HG02759 (cell line): ENCODE measurements at regions not wholly inside any gene's neighbourhood (a gene's known extent, or its start where the extent isn't known, plus 50 kb on each side); places are given as distances from the start of the nearest gene placed in this dataset.
"Not testable (repeated sequence)": the region's sequence is repeated elsewhere in the genome, so short reads cannot be mapped to it uniquely, and the experiment has no call there.

Experiments used
- ATAC-seq: cut with Tn5 transposase; IDR thresholded peaks from one replicate; pipeline ENCODE4 v1.9.1; 2021; ENCODE audit warnings: mild to moderate bottlenecking, moderate library complexity; ENCODE audit not compliant: unreplicated experiment

- ATAC-seq: no peak
These were observed 78.7 kb upstream of the TSC22D2 start for GRCh38 chr3:150329408-150329807.

DNA sequence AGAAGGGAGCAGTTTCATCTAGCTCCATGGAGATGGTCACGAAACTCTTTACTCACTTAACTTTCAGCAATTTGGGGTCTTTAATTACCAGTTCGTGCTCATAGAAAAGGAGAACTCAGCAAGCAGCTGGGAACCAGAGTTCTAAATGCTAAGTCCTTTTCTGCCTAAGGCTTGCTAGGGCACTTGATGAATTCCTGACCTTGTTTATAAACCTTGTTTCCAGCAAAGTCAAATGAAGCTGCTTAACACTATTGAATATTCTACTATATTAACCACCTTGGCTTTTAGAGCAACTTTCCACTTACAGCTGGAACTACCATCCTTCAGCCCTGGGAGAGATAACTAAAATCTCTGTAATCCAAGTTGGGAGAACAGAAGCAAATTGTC is 79.5 kb upstream of the TSC22D2 start:
- no peak for ATAC-seq

DNA sequence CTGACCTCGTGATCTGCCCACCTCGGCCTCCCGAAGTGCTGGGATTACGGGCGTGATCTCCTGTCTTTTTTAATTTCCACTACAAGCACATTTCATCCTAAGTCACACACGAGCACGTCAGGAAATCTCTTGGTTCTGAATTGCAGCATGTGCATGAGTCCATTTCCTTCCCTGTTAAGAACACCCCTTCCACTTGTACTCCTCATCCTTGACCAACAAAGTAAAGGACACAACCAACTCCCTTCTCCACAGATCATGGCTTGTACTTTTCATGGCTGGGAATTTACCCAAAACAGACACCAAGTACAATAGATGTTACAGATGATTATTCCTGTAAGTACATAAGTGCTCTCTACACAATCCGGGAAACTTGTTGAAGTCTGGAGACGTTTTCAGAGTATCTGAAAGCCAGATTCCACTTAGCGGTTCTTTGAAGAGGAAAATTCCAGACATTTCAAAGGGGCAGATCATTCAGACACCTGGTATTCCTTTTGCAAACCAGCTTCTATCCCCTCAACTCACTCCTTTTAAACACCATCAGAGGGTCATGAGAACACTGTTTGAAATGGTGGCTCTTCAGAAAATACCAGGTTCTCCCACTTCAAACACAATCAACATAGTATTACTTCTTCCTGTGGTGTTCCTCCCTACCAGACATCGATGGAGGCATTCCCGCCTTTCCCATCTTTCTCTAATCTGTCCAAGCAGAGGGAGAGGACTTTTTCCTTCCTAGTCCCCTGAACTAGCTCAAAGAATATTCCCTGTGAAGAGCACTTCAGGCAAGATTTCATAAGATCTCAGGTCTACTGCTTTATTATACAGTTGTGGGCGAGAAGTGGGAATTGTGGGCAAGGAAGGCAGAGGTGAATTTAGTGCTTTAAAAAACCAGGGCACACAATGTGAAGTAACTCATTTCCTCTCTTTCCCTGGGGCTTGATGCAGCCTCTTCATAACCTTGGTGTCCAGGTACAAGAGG is 80.1 kb upstream of the TSC22D2 start:
- no peak for ATAC-seq

GRCh38 chr3:150324788-150325187 is 83.3 kb upstream of the TSC22D2 start:
- ATAC-seq: no peak

DNA sequence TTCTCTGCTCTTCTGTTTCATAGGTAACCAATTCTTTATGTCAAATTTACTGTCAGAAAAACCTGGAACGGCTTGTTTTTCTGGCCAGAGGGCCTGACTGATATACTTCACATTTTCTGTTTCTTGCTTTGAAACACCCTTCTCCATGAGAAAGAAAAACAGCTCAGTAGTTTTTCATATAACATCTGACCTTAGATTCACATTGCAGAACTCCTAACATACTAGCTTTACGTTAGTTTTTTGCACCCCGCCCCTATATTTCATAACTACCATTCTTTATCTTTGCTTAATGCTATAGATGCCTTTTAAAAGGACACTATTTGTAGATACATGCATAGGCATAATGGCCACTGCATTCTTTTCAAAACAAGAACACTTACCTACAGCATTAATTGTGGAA is 83.9 kb upstream of the TSC22D2 start:
- ATAC-seq: no peak

DNA sequence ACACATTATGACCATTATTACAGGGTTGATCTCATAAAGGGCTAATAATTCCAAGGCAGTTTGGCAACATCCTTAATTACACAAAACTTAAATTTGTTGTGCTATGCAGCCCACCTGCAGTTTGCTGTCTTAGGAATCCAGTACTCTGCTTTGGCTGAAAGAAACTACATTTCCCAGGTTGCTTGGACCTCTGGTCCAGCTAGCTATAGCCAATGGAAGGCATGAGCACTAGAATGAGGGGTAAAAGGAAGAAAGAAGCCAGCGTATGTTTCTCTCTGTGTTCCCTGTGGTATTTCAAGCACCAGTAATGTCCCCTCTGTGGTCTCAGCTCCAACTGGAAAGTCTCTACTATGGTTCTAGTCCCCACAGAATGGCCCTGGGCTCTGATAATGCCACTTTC is 84.3 kb upstream of the TSC22D2 start:
- no peak for ATAC-seq

DNA sequence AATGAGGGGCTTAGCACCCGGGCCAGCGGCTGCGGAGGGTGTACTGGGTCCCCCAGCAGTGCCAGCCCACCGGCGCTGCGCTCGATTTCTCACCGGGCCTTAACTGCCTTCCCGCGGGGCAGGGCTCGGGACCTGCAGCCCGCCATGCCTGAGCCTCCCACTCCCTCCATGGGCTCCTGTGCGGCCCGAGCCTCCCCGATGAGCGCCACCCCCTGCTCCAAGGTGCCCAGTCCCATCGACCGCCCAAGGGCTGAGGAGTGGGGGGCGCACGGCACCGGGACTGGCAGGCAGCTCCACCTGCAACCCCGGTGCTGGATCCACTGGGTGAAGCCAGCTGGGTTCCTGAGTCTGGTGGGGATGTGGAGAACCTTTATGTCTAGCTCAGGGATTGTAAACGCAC is 85.0 kb upstream of the TSC22D2 start:
- not testable (repeated sequence) for ATAC-seq

DNA sequence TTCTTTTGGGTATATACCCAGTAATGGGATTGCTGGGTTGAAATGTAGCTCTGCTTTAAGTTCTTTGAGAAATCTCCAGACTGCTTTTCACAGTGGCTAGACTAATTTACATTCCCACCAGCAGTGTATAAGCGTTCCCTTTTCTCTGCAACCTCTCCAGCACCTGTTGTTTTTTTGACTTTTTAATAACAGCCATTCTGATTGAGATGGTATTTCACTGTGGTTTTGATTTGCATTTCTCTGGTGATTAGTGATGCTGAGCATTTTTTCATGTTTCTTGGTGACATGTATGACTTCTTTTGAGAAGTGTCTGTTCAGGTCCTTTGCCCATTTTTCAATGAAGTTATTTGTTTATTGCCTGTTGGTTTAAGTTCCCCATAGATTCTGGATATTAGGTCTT is 87.1 kb upstream of the TSC22D2 start:
- not testable (repeated sequence) for ATAC-seq

- ATAC-seq: no peak
These were observed 88.2 kb upstream of the TSC22D2 start for GRCh38 chr3:150319900-150320299.

DNA sequence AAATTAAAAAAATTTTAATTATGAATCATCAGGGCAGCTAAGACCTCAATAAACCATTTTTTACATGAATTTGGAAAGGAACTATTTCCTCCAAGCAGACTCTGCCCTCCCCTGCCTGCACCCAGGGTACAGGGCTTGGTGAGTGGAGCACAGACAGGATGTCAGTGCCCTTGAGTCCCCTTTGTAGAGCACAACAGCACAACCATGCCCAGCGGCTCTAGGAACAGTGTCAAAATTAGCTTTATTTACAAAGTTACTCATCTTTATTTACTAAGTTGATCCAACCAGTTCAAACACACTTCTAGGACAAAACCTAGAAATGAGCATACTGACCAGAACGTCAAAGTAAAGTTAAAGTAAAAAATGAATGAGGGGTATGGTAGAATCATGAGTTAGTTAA is 90.6 kb upstream of the TSC22D2 start:
- no peak for ATAC-seq

DNA sequence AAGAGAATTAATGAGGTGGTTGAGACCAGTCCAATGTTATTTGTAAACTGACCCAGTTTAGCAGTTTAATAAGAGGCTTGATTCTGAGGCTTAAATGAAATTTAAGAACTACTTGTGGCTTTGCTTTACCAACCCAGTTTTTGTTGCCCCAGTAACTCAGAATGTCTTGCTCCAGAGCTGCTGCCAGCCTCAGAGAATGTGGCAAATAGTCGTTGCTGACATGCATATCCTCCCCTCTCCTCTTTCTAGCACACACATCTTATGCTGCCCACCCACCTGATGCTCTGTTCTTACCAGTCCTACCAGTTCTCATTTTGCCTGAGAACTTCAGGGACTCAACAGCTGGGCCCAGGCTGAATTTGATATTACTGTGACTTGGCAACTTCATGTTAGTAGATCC is 92.4 kb upstream of the TSC22D2 start:
- no peak for ATAC-seq

GRCh38 chr3:150314248-150315004 is 93.7 kb upstream of the TSC22D2 start:
- no peak for ATAC-seq

DNA sequence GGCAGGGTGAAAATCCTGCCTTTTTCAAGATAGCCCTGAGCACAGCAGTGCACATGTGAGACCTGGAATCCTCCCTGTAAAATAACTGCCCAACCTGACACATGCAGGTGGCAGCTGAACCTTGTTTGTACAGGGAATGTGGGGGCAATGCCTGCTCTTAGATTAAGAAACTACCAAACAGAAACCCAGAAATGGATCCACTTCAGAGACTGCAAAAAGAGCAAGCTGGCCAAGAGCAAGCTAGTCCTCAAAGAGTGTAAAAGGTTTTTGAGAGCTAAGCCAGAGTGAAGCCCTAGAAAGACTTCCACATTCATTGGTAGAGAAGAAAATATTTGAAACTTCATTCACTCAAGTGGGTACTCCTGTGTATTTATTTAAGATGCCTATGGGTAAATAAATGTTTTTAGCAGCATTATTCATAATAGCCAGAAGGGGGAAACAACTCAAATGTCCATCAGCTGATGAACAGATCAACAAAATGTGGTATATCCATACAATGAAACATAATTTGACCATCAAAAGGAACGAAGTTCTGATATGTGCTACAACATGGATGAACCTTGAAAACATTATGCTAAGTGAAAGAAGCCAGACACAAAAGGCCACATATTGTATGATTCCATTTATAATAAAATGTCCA is 96.0 kb upstream of the TSC22D2 start:
- no peak for ATAC-seq

DNA sequence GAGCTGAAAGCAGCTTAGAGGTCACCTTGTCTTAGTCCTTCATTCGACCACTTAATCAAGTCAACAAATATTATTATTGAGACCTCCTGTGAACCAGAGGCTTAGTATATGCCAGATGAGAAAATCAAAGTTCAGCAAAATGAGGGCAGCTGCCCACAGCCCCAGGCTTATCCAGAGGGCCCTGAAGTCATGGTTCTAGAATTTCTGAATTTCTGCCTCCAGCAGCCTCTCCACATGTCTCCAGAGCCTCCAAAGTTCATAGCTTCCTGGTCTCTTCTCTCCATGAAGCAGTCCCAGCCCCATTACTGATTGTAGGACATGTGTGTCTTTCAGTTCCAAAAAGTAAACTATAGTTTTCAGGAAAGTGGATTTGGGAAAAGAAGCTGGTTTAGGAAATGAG is 96.9 kb upstream of the TSC22D2 start:
- ATAC-seq: no peak

- no peak for ATAC-seq
These were observed 98.5 kb upstream of the TSC22D2 start for GRCh38 chr3:150309557-150309956.

- ATAC-seq: no peak
These were observed 98.9 kb upstream of the TSC22D2 start for GRCh38 chr3:150309257-150309542.

GRCh38 chr3:150308481-150309256 is 99.4 kb upstream of the TSC22D2 start:
- no peak for ATAC-seq

DNA sequence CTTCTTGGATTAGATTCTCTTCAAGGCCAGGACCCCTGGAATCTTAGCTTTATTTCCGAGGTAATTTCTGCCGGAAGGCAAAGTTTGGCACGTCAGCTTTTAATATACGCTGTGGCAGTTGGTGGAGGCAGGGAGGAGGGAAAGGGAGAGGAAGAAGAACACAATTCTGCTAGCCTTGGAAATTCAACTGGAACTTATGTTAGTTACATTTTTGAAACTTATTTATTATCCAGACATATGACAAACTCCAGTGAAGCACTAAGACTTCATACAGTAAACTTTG is 100.1 kb upstream of the TSC22D2 start:
- no peak for ATAC-seq

DNA sequence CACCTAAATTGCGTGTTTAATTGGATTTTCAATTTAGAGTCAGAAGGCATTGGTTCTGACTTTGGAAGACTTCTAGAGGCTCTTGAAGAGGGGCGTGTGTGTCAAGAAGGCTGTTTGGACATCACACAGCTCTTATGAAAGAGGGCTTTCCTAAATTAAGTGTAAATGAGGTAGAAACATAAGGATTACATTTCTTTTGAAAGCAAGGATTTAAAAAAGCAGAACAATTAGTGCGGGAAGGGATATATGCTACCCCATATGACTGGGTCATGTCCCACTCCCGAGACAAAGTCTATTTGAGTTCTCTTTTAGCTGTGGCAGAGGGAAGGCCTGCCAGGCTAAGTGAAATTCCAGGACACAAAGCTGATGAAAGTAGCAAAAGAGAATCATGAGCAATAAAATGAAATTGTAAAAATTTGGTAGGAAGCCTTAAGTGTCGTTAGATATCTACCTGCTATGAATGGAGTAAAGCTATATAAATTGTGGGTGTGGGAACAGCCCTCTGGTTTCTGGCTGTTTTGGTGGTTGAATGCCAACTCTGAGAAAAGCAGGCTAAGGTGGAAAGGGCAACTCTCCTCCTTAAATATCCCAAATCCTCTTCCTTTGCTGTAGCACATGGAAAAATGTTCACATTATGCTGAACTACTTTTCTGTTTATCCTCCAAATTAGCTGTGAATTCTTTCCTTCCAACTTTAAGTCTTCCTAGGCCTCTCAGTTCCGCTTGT is 100.6 kb upstream of the TSC22D2 start:
- no peak for ATAC-seq

- no peak for ATAC-seq
These were observed 101.2 kb upstream of the TSC22D2 start for GRCh38 chr3:150306906-150307305.

DNA sequence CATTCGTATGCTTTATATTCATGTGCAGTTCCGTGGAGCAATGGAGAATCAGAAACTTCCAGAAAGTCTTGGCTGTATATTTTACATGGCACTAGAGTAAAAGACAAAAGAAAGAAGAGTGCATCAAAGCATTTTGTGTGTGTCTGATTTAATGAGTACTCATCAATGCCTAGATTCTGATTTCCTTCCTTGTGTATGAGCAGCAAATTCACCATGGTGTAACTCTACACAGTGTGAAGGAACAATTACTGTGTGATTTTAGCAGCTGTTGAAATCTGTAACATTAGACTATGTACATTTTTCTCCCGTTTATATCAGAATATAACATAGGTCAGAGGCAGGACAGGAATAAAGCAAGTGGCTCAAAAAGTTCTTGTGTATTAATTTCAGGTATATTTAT is 102.0 kb upstream of the TSC22D2 start:
- ATAC-seq: no peak
